SK-N-SH treated with all-trans-retinoic acid at 6 μM for 48 hours (cell line): ENCODE measurements at regions not wholly inside any gene's neighbourhood (a gene's known extent, or its start where the extent isn't known, plus 50 kb on each side); places are given as distances from the start of the nearest gene placed in this dataset.

ENCODE experiments used
- ATAC-seq: fragments of 200-7000 bp; cut with Tn5 transposase; 3 replicates; pipeline ENCODE4 v1.9.1; 2020; ENCODE audit warnings: mild to moderate bottlenecking, moderate library complexity
- ARNTL ChIP-seq: fragments of 450-650 bp; formaldehyde crosslinking; IDR thresholded peaks from 2 replicates; pipeline ENCODE4 v1.5.0; 2020; ENCODE audit warnings: low read depth, mild to moderate bottlenecking, moderate library complexity, borderline replicate concordance
- CSDC2 ChIP-seq: fragments of 250-450 bp; sonication (Bioruptor Pico); IDR thresholded peaks from 2 replicates; pipeline ENCODE4 v1.5.0; 2020; ENCODE audit warnings: mild to moderate bottlenecking, moderate library complexity
- ESRRG ChIP-seq: fragments of 250-450 bp; sonication (Bioruptor Pico); IDR thresholded peaks from 2 replicates; pipeline ENCODE4 v1.6.1; 2021; ENCODE audit warnings: mild to moderate bottlenecking
- OSR1 ChIP-seq: fragments of 250-450 bp; sonication (Bioruptor Pico); IDR thresholded peaks from 2 replicates; pipeline ENCODE4 v1.8.0; 2022; ENCODE audit warnings: moderate library complexity, mild to moderate bottlenecking, inconsistent platforms
- RARB ChIP-seq: fragments of 250-450 bp; sonication (Bioruptor Pico); IDR thresholded peaks from 2 replicates; pipeline ENCODE4 v1.8.0; 2021; ENCODE audit warnings: mild to moderate bottlenecking, moderate library complexity
- TCF4 ChIP-seq: fragments of 250-450 bp; sonication (Bioruptor Pico); IDR thresholded peaks from 2 replicates; pipeline ENCODE4 v1.8.0; 2021; ENCODE audit warnings: mild to moderate bottlenecking, moderate library complexity, borderline replicate concordance
- TOX ChIP-seq: fragments of 250-450 bp; sonication (Bioruptor Pico); IDR thresholded peaks from 2 replicates; pipeline ENCODE4 v1.8.0; 2021; ENCODE audit warnings: mild to moderate bottlenecking, moderate library complexity, borderline replicate concordance
- ZFP3 ChIP-seq: fragments of 250-450 bp; sonication (Bioruptor Pico); IDR thresholded peaks from 2 replicates; pipeline ENCODE4 v1.5.0; 2020; ENCODE audit warnings: mild to moderate bottlenecking, moderate library complexity
- ZFP30 ChIP-seq: fragments of 450-650 bp; formaldehyde crosslinking; IDR thresholded peaks from 2 replicates; pipeline ENCODE4 v1.5.0; 2022; ENCODE audit warnings: mild to moderate bottlenecking, moderate library complexity
- ZNF565 ChIP-seq: fragments of 450-650 bp; formaldehyde crosslinking; conservative IDR thresholded peaks from 2 replicates; pipeline ENCODE4 v1.5.0; 2020; ENCODE audit warnings: low read depth, mild to moderate bottlenecking, moderate library complexity
- ZNF70 ChIP-seq: fragments of 450-650 bp; formaldehyde crosslinking; IDR thresholded peaks from 2 replicates; pipeline ENCODE4 v1.5.0; 2020; ENCODE audit warnings: mild to moderate bottlenecking, moderate library complexity
- ZNF8 ChIP-seq: fragments of 450-650 bp; formaldehyde crosslinking; IDR thresholded peaks from 2 replicates; pipeline ENCODE4 v1.5.0; 2020; ENCODE audit warnings: mild to moderate bottlenecking, moderate library complexity
- TF ChIP-seq, protein P1 (sequence below): fragments of 250-450 bp; sonication (Bioruptor Pico); IDR thresholded peaks from 2 replicates; pipeline ENCODE4 v1.8.0; 2020; ENCODE audit warnings: mild to moderate bottlenecking, moderate library complexity, borderline replicate concordance
- TF ChIP-seq, protein P2 (sequence below): fragments of 250-450 bp; sonication (Bioruptor Pico); IDR thresholded peaks from 2 replicates; pipeline ENCODE4 v1.5.1; 2021; ENCODE audit warnings: mild to moderate bottlenecking, moderate library complexity
- TF ChIP-seq, protein P3 (sequence below): fragments of 250-450 bp; sonication (Bioruptor Pico); IDR thresholded peaks from 2 replicates; pipeline ENCODE4 v1.5.0; 2020; ENCODE audit warnings: mild to moderate bottlenecking, moderate library complexity
- TF ChIP-seq, protein P4 (sequence below): fragments of 250-450 bp; sonication (Bioruptor Pico); IDR thresholded peaks from 2 replicates; pipeline ENCODE4 v1.5.1; 2020; ENCODE audit warnings: low read depth, mild to moderate bottlenecking, moderate library complexity
- TF ChIP-seq, protein P5 (sequence below): fragments of 250-450 bp; sonication (Bioruptor Pico); IDR thresholded peaks from 2 replicates; pipeline ENCODE4 v1.8.0; 2021; ENCODE audit warnings: low read depth, mild to moderate bottlenecking, moderate library complexity, borderline replicate concordance

DNA sequence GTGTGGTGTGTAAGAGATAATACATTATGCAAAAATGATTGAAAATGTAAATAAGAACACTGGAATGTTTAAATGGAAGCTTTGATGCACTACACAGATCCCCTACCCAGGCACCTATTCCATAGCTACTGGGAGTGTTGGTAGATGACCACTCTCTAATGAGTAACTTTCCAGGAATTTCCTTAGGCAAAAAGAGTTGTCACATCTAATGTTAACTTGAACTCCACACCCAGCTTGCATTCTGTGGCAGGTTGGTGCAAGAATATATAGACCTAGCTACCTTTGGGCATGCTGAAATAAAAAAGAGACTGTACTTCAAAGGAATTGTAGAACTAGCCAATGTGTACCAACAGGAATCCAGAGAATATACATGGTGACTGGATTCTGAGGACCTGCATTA lies 1254.2 kb upstream of the EYS start (continued):
- TF ChIP-seq, protein P1, sequence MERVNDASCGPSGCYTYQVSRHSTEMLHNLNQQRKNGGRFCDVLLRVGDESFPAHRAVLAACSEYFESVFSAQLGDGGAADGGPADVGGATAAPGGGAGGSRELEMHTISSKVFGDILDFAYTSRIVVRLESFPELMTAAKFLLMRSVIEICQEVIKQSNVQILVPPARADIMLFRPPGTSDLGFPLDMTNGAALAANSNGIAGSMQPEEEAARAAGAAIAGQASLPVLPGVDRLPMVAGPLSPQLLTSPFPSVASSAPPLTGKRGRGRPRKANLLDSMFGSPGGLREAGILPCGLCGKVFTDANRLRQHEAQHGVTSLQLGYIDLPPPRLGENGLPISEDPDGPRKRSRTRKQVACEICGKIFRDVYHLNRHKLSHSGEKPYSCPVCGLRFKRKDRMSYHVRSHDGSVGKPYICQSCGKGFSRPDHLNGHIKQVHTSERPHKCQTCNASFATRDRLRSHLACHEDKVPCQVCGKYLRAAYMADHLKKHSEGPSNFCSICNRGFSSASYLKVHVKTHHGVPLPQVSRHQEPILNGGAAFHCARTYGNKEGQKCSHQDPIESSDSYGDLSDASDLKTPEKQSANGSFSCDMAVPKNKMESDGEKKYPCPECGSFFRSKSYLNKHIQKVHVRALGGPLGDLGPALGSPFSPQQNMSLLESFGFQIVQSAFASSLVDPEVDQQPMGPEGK (CRISPR knock-in tag) = no peak
- no peak for TF ChIP-seq CSDC2
- TF ChIP-seq, protein P2, sequence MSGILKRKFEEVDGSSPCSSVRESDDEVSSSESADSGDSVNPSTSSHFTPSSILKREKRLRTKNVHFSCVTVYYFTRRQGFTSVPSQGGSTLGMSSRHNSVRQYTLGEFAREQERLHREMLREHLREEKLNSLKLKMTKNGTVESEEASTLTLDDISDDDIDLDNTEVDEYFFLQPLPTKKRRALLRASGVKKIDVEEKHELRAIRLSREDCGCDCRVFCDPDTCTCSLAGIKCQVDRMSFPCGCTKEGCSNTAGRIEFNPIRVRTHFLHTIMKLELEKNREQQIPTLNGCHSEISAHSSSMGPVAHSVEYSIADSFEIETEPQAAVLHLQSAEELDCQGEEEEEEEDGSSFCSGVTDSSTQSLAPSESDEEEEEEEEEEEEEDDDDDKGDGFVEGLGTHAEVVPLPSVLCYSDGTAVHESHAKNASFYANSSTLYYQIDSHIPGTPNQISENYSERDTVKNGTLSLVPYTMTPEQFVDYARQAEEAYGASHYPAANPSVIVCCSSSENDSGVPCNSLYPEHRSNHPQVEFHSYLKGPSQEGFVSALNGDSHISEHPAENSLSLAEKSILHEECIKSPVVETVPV = no peak
- TF ChIP-seq ZNF70 (CRISPR knock-in tag) = no peak
- no peak for TF ChIP-seq ARNTL (CRISPR knock-in tag)
- TF ChIP-seq TOX (CRISPR knock-in tag) = no peak
- TF ChIP-seq ESRRG (CRISPR knock-in tag) = no peak
- TF ChIP-seq, protein P3, sequence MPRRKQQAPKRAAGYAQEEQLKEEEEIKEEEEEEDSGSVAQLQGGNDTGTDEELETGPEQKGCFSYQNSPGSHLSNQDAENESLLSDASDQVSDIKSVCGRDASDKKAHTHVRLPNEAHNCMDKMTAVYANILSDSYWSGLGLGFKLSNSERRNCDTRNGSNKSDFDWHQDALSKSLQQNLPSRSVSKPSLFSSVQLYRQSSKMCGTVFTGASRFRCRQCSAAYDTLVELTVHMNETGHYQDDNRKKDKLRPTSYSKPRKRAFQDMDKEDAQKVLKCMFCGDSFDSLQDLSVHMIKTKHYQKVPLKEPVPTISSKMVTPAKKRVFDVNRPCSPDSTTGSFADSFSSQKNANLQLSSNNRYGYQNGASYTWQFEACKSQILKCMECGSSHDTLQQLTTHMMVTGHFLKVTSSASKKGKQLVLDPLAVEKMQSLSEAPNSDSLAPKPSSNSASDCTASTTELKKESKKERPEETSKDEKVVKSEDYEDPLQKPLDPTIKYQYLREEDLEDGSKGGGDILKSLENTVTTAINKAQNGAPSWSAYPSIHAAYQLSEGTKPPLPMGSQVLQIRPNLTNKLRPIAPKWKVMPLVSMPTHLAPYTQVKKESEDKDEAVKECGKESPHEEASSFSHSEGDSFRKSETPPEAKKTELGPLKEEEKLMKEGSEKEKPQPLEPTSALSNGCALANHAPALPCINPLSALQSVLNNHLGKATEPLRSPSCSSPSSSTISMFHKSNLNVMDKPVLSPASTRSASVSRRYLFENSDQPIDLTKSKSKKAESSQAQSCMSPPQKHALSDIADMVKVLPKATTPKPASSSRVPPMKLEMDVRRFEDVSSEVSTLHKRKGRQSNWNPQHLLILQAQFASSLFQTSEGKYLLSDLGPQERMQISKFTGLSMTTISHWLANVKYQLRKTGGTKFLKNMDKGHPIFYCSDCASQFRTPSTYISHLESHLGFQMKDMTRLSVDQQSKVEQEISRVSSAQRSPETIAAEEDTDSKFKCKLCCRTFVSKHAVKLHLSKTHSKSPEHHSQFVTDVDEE (CRISPR knock-in tag) = no peak
- no peak for TF ChIP-seq ZFP30 (CRISPR knock-in tag)

DNA sequence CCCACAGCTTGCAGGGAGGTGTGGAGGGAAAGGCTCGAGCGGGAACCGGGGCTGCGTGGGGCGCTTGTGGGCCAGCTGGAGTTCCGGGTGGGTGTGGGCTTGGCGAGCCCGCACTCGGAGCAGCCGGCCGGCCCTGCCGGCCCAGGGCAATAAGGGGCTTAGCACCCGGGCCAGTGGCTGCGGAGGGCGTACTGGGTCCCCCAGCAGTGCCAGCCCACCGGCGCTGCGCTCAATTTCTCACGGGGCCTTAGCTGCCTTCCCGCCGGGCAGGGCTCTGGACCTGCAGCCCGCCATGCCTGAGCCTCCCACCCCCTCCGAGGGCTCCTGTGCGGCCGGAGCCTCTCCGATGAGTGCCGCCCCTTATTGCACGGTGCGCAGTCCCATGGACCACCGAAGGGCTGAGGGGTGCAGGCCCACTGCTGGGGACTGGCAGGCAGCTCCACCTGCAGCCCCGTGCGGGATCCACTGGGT lies 1242.2 kb upstream of the EYS start:
- ATAC-seq = no peak
- TF ChIP-seq TCF4 (CRISPR knock-in tag) = no peak

DNA sequence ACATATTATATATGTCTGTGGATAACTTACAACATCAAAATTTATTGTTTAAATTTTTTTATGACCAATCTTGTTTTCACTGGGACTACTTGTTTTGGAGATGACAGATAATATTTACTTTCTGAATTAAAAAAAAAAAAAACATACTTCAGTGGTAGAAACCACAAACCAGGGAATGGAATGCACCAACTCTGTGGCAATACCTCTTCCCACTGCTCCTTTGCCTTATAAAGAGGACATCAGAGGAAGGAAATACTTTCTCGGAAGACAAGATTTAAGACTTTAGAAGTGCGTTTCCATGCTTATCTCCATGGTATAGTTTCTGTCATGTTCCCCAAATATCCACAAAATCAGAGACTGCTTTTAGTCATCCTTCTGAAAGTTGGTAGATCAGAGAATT lies 1241.1 kb upstream of the EYS start:
- no peak for ATAC-seq
- TF ChIP-seq ESRRG (CRISPR knock-in tag) (no peak), CSDC2 (no peak), ARNTL (CRISPR knock-in tag) (no peak), ZNF70 (CRISPR knock-in tag) (no peak)
- TF ChIP-seq, protein P4, sequence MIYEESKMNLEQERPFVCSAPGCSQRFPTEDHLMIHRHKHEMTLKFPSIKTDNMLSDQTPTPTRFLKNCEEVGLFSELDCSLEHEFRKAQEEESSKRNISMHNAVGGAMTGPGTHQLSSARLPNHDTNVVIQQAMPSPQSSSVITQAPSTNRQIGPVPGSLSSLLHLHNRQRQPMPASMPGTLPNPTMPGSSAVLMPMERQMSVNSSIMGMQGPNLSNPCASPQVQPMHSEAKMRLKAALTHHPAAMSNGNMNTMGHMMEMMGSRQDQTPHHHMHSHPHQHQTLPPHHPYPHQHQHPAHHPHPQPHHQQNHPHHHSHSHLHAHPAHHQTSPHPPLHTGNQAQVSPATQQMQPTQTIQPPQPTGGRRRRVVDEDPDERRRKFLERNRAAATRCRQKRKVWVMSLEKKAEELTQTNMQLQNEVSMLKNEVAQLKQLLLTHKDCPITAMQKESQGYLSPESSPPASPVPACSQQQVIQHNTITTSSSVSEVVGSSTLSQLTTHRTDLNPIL (CRISPR knock-in tag) = no peak
- TF ChIP-seq, all 23 proteins: peak for 0

DNA sequence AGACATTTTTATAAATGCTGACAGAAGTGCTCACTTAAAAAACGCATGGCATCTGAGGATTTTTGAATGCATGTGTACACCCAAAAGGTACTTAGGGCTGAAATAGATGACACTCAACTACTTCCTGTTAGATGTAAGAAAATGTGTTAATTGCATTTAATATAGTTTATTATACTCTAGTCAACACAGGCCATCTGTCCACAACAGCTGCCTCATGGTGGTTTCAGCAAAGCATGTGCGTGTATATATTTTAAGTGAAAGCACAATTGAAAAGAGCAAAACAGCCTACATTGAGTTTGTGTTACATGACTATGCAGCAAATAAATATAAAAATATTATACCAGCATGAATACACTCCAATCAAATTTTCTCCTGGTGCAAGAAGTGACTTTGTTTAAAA lies 1233.0 kb upstream of the EYS start:
- no peak for TF ChIP-seq RARB (CRISPR knock-in tag)
- no peak for TF ChIP-seq ARNTL (CRISPR knock-in tag)
- TF ChIP-seq, all 23 proteins: peak for 0
- no peak for ATAC-seq

DNA sequence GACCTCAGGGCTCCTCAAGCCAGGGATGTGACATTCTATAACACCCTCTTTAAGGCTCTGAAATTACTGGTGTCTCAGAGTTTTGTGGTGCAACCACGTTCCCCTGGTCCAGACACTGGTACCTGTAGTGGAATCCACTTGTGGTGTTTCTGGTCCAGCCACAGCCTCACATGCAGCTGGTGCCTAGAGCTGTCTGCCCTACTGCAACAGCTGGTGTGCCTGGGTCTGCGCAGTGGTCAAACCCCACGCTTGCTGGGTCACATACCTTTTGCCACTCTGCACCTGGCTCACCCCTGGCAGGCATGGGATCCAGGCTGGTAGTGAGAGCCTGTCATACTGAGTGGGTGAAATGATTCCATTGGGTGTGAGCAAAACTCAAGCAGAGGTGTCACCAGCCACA lies 1230.2 kb upstream of the EYS start:
- TF ChIP-seq ZNF8 (CRISPR knock-in tag) (no peak), ZFP30 (CRISPR knock-in tag) (no peak), OSR1 (CRISPR knock-in tag) (no peak)
- ATAC-seq = no peak

DNA sequence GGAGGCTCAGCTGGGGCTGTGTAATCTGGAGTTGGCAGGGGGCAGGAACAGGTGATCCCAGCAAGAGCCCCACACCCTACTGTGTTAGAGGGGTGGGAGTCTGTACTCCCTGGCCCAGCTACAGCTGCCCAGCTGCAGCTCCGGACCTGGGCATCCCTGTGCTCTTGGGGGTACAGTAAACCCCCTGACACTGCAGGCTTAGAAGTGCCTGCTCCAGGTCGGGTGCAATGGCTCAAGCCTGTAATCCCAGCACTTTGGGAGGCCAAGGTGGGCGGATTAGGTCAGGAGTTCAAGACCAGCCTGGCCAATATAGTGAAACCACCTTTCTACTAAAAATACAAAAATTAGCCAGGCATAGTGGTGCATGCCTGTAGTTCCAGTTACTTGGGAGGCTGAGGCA lies 1228.6 kb upstream of the EYS start:
- no peak for ATAC-seq
- TF ChIP-seq CSDC2 (no peak), ZNF565 (no peak), ZNF70 (CRISPR knock-in tag) (no peak), ZFP3 (CRISPR knock-in tag) (no peak), RARB (CRISPR knock-in tag) (no peak), TOX (CRISPR knock-in tag) (no peak)
- TF ChIP-seq, protein P3 (CRISPR knock-in tag) = no peak
- TF ChIP-seq, protein P5, sequence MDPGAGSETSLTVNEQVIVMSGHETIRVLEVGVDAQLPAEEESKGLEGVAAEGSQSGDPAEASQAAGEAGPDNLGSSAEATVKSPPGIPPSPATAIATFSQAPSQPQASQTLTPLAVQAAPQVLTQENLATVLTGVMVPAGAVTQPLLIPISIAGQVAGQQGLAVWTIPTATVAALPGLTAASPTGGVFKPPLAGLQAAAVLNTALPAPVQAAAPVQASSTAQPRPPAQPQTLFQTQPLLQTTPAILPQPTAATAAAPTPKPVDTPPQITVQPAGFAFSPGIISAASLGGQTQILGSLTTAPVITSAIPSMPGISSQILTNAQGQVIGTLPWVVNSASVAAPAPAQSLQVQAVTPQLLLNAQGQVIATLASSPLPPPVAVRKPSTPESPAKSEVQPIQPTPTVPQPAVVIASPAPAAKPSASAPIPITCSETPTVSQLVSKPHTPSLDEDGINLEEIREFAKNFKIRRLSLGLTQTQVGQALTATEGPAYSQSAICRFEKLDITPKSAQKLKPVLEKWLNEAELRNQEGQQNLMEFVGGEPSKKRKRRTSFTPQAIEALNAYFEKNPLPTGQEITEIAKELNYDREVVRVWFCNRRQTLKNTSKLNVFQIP (CRISPR knock-in tag) = no peak
- TF ChIP-seq, protein P2 = no peak
